HUES48 (cell line): ENCODE measurements at regions not wholly inside any gene's neighbourhood (a gene's known extent, or its start where the extent isn't known, plus 50 kb on each side); places are given as distances from the start of the nearest gene placed in this dataset.

Experiments
- H3K27ac ChIP-seq: one replicate; pipeline ENCODE4 v1.7.0; 2013; ENCODE audit warnings: low read depth, low read length, inconsistent platforms
- H3K27me3 ChIP-seq: 2 replicates; pipeline ENCODE4 v1.6.1; 2013; ENCODE audit warnings: mild to moderate bottlenecking, low read length; ENCODE audit not compliant: control insufficient read depth, insufficient read depth
- H3K36me3 ChIP-seq: 2 replicates; pipeline ENCODE4 v1.6.1; 2013; ENCODE audit warnings: low read length; ENCODE audit not compliant: control insufficient read depth, insufficient read depth
- H3K4me1 ChIP-seq: 2 replicates; pipeline ENCODE4 v1.6.1; 2013; ENCODE audit warnings: mild to moderate bottlenecking, low read length; ENCODE audit not compliant: control insufficient read depth, insufficient read depth
- H3K4me3 ChIP-seq: 2 replicates; pipeline ENCODE4 v1.5.1; 2013; ENCODE audit warnings: mild to moderate bottlenecking, low read depth, low read length
- H3K9ac ChIP-seq: 2 replicates; pipeline ENCODE4 v1.6.1; 2013; ENCODE audit warnings: mild to moderate bottlenecking, low read depth, low read length, moderate library complexity
- H3K9me3 ChIP-seq: 2 replicates; pipeline ENCODE4 v1.6.1; 2013; ENCODE audit warnings: low read length; ENCODE audit not compliant: control insufficient read depth, insufficient read depth

- Histone ChIP-seq H3K27ac (no peak overlapping the region), H3K9ac (no peak overlapping the region), H3K4me1 (peaks cover 4% of the 10 kb centered on the region; the same call in 1 of the 2 replicates), H3K36me3 (no peaks in the 10 kb centered on the region), H3K9me3 (no peaks in the 10 kb centered on the region), H3K4me3 (no peak overlapping the region), H3K27me3 (no peaks in the 10 kb centered on the region)
Measured at GRCh38 chr14:98896449-98896848, 375.5 kb downstream of the BCL11B start.

- no peaks in the 10 kb centered on the region for H3K9me3 ChIP-seq
- no peak overlapping the region for H3K27ac ChIP-seq
- no peaks in the 10 kb centered on the region for H3K27me3 ChIP-seq
- H3K4me1 ChIP-seq, result peaks cover 4% of the 10 kb centered on the region; the same call in 1 of the 2 replicates
- H3K9ac ChIP-seq, result no peak overlapping the region
- no peaks in the 10 kb centered on the region for H3K36me3 ChIP-seq
- no peak overlapping the region for H3K4me3 ChIP-seq
Measured at GRCh38 chr14:98897605-98898309, 374.2 kb downstream of the BCL11B start.

DNA sequence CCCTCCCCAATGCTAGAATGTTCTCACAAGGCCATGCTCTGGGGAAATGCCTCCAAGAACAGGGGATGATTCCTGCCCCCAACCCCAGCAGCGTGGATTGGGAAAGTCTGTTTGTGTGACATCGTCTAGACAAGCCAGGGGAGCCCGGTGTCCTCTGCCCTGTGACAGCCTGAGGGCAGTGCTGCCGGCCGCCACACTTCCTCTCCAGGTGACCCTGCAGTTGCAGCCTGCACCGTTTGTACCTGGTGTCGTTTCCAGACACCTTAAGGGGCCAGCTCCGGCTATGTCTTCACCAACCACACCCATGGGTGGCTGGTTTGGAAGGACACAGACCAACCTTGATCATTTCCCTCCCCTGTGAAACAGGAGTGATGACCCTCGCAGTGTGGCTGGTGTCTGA lies 372.6 kb downstream of the BCL11B start:
- Histone ChIP-seq H3K9ac (no peak overlapping the region), H3K4me1 (peaks cover 4% of the 10 kb centered on the region; the same call in 1 of the 2 replicates)

DNA sequence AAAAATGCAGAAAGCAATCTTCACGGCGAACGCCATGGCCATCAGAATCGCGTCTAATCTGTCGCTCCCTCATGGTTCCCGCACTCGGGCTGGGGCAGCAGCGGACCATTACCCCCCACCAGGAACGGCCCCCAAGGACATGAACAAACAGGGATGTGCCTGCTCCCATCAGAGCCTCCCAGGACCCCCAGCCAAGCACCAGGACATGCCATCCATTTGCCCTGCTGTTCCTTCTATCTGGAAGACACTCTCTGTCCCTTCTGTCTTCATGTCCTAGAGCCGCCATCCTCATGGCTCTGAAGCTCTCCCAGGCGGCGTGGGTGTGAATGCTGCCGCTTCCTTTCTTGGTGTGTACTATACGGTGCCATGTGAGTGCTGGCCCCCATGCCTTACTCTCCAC lies 371.8 kb downstream of the BCL11B start:
- no peaks in the 10 kb centered on the region for H3K9me3 ChIP-seq
- H3K27ac ChIP-seq, result no peak overlapping the region
- H3K36me3 ChIP-seq, result no peaks in the 10 kb centered on the region
- H3K27me3 ChIP-seq, result no peaks in the 10 kb centered on the region
- no peak overlapping the region for H3K9ac ChIP-seq
- no peak overlapping the region for H3K4me3 ChIP-seq
- H3K4me1 ChIP-seq, result peaks cover 4% of the 10 kb centered on the region; the same call in 1 of the 2 replicates

More for the DNA sequence above, 372.6 kb downstream of the BCL11B start:
- no peaks in the 10 kb centered on the region for H3K9me3 ChIP-seq
- no peaks in the 10 kb centered on the region for H3K27me3 ChIP-seq
- no peaks in the 10 kb centered on the region for H3K36me3 ChIP-seq
- H3K27ac ChIP-seq, result no peak overlapping the region
- H3K4me3 ChIP-seq, result no peak overlapping the region

GRCh38 chr14:98900798-98901197 lies 371.2 kb downstream of the BCL11B start:
- H3K9me3 ChIP-seq, result no peaks in the 10 kb centered on the region
- no peaks in the 10 kb centered on the region for H3K27me3 ChIP-seq
- H3K27ac ChIP-seq, result no peak overlapping the region
- no peak overlapping the region for H3K9ac ChIP-seq
- peaks cover 4% of the 10 kb centered on the region; the same call in 1 of the 2 replicates for H3K4me1 ChIP-seq
- no peaks in the 10 kb centered on the region for H3K36me3 ChIP-seq
- no peak overlapping the region for H3K4me3 ChIP-seq

GRCh38 chr14:98901511-98902205 lies 370.3 kb downstream of the BCL11B start:
- no peaks in the 10 kb centered on the region for H3K9me3 ChIP-seq
- H3K27me3 ChIP-seq, result no peaks in the 10 kb centered on the region
- no peaks in the 10 kb centered on the region for H3K36me3 ChIP-seq
- H3K4me3 ChIP-seq, result no peak overlapping the region
- H3K4me1 ChIP-seq, result peaks cover 7% of the 10 kb centered on the region
- no peak overlapping the region for H3K27ac ChIP-seq
- no peak overlapping the region for H3K9ac ChIP-seq

GRCh38 chr14:98903371-98903770 lies 368.6 kb downstream of the BCL11B start:
- no peak overlapping the region for H3K27ac ChIP-seq
- H3K9me3 ChIP-seq, result no peaks in the 10 kb centered on the region
- no peaks in the 10 kb centered on the region for H3K27me3 ChIP-seq
- no peaks in the 10 kb centered on the region for H3K36me3 ChIP-seq
- H3K4me3 ChIP-seq, result no peak overlapping the region
- H3K9ac ChIP-seq, result no peak overlapping the region
- peaks cover 18% of the 10 kb centered on the region for H3K4me1 ChIP-seq

DNA sequence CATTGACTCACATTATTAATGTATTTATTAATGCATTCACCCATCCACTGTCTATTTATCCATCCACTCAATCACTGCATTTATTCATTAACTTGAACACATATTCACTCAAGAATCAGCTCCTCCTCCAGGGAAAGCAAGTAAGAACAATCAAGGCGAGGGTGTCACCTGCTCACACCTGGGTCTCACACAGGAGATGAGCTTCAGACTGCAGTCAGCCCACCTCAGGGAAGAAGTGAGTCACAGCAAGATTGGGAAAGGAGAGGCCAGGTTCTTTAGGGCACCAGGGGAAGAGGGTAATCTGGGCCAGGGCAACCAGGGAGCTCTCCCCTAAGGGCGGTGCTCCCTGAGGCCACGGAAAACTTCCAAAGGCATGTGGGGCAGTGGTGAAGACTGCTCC lies 367.3 kb downstream of the BCL11B start:
- Histone ChIP-seq H3K9ac (no peak overlapping the region), H3K36me3 (no peaks in the 10 kb centered on the region), H3K27me3 (no peaks in the 10 kb centered on the region), H3K9me3 (no peaks in the 10 kb centered on the region), H3K4me3 (no peak overlapping the region), H3K27ac (no peak overlapping the region), H3K4me1 (peaks cover 18% of the 10 kb centered on the region)

GRCh38 chr14:98906123-98906995 lies 365.6 kb downstream of the BCL11B start:
- Histone ChIP-seq H3K9me3 (no peaks in the 10 kb centered on the region), H3K9ac (no peak overlapping the region), H3K4me3 (no peak overlapping the region), H3K4me1 (peaks cover 18% of the 10 kb centered on the region), H3K36me3 (no peaks in the 10 kb centered on the region), H3K27ac (no peak overlapping the region), H3K27me3 (no peaks in the 10 kb centered on the region)

DNA sequence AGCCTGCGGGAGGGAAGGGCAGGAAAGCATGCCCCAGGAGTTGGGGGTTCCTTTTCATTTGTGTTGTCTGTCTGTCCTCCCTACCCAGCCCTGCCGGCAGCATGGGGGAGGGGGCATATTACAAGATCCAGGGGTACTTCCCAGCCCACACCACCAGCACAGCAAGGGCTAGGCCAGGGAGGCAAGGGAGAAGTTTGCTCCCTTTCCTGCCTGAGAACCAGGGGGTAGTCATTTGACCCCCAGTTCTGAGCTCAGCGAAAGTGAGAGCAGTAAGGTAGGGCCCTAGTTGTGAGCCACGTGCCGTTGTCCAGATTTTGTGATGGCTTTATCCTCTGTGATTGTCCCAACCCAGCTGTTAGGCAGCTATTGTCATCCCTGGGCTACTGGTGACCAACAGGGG lies 364.7 kb downstream of the BCL11B start:
- Histone ChIP-seq H3K27ac (no peak overlapping the region), H3K4me3 (no peak overlapping the region), H3K36me3 (no peaks in the 10 kb centered on the region), H3K4me1 (peaks cover 18% of the 10 kb centered on the region), H3K9ac (no peak overlapping the region), H3K27me3 (no peaks in the 10 kb centered on the region), H3K9me3 (no peaks in the 10 kb centered on the region)
